GM12872 (cell line): ENCODE measurements at regions not wholly inside any gene's neighbourhood (a gene's known extent, or its start where the extent isn't known, plus 50 kb on each side); places are given as distances from the start of the nearest gene placed in this dataset.

Experiments used
- TF ChIP-seq, protein P1 (sequence below): IDR thresholded peaks from 3 replicates; pipeline ENCODE4 v1.5.1; 2011; ENCODE audit warnings: low read depth, mild to moderate bottlenecking, low read length, moderate library complexity; ENCODE audit not compliant: insufficient read depth

DNA sequence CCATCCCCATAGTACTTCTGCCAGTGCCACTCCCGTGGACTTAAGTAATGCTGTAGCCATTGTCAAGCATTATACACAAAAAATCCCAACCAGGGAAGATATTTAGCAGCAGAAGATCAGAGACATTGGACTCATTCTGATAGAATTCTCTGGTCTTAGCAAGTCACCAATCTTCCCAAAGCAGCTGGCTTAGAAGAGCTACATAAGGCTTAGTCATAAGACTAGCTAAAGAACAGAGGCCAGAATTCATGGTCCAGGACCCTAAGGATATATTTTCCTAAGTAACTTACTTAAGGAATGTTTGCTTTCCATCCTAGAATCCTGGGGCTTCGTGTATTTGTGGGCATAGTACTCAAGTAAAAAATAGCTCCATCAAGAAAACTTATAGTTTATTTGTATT, 100.3 kb upstream of the SLIT2 start:
- TF ChIP-seq, protein P1, sequence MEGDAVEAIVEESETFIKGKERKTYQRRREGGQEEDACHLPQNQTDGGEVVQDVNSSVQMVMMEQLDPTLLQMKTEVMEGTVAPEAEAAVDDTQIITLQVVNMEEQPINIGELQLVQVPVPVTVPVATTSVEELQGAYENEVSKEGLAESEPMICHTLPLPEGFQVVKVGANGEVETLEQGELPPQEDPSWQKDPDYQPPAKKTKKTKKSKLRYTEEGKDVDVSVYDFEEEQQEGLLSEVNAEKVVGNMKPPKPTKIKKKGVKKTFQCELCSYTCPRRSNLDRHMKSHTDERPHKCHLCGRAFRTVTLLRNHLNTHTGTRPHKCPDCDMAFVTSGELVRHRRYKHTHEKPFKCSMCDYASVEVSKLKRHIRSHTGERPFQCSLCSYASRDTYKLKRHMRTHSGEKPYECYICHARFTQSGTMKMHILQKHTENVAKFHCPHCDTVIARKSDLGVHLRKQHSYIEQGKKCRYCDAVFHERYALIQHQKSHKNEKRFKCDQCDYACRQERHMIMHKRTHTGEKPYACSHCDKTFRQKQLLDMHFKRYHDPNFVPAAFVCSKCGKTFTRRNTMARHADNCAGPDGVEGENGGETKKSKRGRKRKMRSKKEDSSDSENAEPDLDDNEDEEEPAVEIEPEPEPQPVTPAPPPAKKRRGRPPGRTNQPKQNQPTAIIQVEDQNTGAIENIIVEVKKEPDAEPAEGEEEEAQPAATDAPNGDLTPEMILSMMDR, result no peak

DNA sequence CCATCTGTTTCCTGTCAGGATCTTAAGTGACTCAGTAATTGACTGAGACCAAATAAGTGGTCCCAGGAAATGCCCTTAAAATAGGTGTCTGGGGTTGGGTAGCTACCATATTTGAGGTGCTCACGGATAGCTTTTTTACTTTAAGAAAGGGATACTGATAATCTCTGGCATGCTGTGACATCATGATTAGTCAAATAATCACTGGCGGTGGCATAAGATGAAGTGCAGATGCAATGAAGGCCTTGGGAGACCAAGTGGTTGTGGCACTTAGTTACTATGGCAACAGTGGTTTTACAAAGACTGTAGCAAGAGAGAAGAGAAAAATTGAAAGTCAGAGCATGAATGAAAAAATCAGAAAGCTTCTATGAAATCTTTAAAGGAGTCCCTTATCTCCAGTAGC, 114.5 kb upstream of the SLIT2 start:
- TF ChIP-seq, protein P1, result no peak

DNA sequence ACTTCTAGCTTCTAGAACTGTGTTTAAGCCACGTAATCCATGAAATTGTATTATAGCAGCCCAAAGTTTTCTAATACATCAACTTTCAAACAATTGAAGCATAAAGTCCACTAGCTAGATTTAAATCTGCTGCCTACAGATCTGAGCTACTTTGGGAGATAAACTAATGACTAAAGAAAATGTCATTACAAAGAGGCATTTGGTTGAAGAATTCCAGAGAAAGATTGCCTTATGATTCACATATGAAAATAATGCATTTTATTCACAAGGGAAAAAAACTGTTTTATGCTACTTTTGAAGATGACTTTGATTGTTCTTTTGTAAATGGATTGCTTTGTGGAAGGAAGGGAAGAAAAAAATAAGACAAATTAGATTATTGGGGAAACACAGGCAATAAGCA, 124.1 kb upstream of the SLIT2 start:
- TF ChIP-seq, protein P1, result no peak

DNA sequence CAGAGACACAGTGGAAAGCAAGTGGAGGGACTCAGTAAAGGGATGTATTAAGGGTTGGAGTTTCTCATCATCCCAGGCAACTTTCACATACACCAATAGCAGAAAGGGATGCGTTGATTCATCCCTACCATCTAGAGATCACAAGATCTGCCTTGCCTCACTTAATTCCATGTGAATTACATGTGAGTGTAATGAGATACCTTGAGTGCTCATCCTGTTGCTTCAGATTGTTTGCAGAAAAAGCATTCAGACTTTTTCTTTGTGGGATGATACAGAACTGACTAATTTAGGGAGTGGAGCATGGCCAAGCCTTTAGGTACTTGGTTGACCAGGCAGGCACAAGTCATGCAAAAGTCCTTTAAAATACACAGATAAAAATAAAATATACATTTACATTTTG, 124.8 kb upstream of the SLIT2 start:
- TF ChIP-seq, protein P1, result no peak

DNA sequence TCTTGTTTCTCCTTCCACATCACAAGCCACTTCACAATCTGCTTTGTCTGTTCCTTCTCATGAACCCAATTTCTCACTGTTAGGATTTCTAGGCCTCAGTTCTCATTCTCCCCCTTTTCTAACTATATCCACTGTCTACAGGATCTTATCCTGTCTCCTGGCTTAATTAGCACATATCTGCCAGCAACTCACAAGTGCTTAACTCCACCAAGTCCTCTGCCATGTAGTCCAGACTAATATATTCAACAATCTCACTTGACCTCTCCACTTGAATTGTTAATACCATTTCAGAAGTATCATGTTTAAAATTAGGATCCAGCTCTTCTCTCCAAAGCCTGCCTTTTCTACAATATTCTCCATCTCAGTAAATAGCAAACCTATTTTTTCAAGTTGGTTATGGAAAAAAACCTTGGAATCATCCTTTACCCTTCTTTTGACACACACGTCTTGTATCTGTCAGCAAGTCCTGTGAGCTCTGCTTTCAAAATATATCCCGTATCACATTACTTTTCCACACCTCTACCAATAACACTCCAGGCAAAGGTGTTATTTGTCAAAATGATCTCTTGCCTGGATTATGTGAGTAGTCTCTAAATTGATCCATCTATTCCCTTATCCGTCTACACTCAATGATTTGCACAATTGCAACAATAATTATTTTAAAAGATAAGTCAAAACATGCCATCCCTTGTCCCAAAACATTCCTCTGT, 127.2 kb upstream of the SLIT2 start:
- TF ChIP-seq, protein P1, result no peak

DNA sequence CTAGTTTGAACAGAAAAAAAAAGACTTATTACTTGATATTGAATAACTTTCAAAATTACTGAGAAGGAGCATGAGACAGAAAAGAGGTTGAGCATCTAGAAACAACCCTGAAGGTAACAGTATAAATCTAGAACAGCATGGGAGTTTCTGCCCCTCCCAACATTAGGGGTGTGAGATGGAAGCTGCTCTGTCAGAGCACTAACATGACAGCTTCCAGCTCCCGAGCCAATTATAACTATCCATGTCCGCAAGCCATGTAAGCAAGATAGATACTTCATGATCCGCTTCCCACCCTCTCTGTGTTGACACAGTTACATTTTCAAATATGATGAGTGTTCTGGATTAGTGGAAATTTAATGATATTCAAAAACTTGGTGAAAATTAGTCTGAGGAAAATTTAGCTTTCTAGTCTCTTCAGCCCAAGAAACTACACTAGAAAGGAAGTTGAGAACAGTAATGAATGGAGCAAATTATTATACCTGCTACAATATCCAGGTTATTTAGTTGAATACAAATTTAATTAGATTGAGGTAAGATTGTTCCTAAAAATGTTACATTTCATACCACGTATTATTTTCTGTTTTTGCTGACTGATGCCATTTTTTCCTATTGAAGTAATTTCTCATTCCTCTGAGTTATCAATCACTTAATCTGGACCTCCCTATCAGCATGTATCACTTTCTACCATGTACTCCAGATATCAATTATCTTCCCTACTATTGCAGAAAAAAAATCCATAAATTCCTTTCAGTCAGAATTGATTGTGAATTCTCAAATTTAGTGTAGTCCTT, 129.3 kb upstream of the SLIT2 start:
- TF ChIP-seq, protein P1, result no peak

DNA sequence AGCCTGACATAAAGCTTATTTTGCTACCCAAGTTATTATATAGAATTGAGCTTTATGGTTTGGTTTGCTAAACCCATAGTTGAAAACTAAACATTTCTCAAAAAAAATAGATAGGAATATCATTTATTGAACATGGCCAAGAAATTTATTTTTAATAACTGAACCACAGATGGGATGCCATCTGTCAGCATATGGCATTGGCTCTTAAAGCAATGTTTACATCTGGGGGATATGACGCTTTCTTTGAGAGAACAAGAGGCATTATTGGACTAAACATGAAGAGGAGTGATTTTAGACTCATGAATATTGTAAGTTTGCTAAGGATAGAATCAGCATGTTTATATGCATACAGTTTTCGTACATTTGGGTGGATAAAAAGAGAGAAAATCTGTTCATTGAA, 132.6 kb upstream of the SLIT2 start:
- TF ChIP-seq, protein P1, result no peak
